ENCODE measurements at regions not wholly inside any gene's neighbourhood (a gene's known extent, or its start where the extent isn't known, plus 50 kb on each side); places are given as distances from the start of the nearest gene placed in this dataset.

- no peak overlapping the region for H3K4me3 Mint-ChIP-seq
- no peaks in the 10 kb centered on the region for H3K36me3 Mint-ChIP-seq (ENCODE audit: low read depth)
- H3K4me1 Mint-ChIP-seq = peaks cover 11% of the 10 kb centered on the region
- TF ChIP-seq, protein P1, sequence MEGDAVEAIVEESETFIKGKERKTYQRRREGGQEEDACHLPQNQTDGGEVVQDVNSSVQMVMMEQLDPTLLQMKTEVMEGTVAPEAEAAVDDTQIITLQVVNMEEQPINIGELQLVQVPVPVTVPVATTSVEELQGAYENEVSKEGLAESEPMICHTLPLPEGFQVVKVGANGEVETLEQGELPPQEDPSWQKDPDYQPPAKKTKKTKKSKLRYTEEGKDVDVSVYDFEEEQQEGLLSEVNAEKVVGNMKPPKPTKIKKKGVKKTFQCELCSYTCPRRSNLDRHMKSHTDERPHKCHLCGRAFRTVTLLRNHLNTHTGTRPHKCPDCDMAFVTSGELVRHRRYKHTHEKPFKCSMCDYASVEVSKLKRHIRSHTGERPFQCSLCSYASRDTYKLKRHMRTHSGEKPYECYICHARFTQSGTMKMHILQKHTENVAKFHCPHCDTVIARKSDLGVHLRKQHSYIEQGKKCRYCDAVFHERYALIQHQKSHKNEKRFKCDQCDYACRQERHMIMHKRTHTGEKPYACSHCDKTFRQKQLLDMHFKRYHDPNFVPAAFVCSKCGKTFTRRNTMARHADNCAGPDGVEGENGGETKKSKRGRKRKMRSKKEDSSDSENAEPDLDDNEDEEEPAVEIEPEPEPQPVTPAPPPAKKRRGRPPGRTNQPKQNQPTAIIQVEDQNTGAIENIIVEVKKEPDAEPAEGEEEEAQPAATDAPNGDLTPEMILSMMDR (IDR thresholded peaks at IDR 0.05; ENCODE audit: unreplicated experiment in 3 of 3) = no peak
- no peaks in the 10 kb centered on the region for H3K27me3 Mint-ChIP-seq (ENCODE audit: low read depth)
- no peak overlapping the region for H3K27ac Mint-ChIP-seq
- no peaks in the 10 kb centered on the region for H3K9me3 Mint-ChIP-seq
These were observed 390.6 kb downstream of the HAPSTR1 start for GRCh38 chr16:9481747-9482730.

GRCh38 chr16:9484426-9484825 is 393.0 kb downstream of the HAPSTR1 start:
- TF ChIP-seq, protein P1 (IDR thresholded peaks at IDR 0.05; ENCODE audit: unreplicated experiment in 3 of 3) = no peak
- H3K4me1 Mint-ChIP-seq = peaks cover 11% of the 10 kb centered on the region

DNA sequence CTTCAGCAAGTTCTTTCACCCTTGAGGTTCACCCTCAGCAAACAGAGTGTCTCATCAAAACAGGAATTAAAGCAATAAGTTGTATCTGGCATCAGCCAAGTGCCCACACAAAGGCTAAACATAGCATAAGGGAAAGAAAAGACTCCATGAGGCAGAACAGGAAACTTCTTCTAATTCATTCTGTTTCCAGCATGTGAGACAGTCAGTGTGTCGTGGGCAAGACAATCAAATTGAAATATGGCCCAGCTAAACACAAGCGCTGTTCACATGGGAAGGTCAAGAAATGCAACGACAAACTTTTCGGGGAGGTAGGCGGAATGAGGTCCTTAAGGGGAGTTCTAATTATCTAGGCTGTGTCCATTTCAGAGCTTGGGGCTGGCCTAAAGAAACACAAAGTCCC is 393.4 kb downstream of the HAPSTR1 start:
- Mint-ChIP-seq H3K27ac (peak overlapping the region in 2 of 3 experiments; percentile 1 to 3), H3K36me3 (ENCODE audit: low read depth) (no peaks in the 10 kb centered on the region), H3K4me1 (peaks cover 11% of the 10 kb centered on the region), H3K27me3 (ENCODE audit: low read depth) (peaks cover 4% of the 10 kb centered on the region), H3K9me3 (no peaks in the 10 kb centered on the region), H3K4me3 (no peak overlapping the region)
- TF ChIP-seq, protein P1 (IDR thresholded peaks at IDR 0.05; ENCODE audit: unreplicated experiment in 3 of 3) = no peak

More at GRCh38 chr16:9484426-9484825, 393.0 kb downstream of the HAPSTR1 start:
- Mint-ChIP-seq H3K4me3 (no peak overlapping the region), H3K36me3 (ENCODE audit: low read depth) (no peaks in the 10 kb centered on the region), H3K27me3 (ENCODE audit: low read depth) (peaks cover 4% of the 10 kb centered on the region), H3K27ac (peak overlapping the region in 2 of 3 experiments; percentile 1 to 3), H3K9me3 (no peaks in the 10 kb centered on the region)

GRCh38 chr16:9489835-9490467 is 398.5 kb downstream of the HAPSTR1 start:
- TF ChIP-seq, protein P1 (IDR thresholded peaks at IDR 0.05; ENCODE audit: unreplicated experiment in 3 of 3) = no peak
- Mint-ChIP-seq H3K27ac (no peak overlapping the region), H3K4me1 (peaks cover 4% of the 10 kb centered on the region), H3K9me3 (peaks cover 5% of the 10 kb centered on the region), H3K36me3 (ENCODE audit: low read depth) (no peaks in the 10 kb centered on the region), H3K27me3 (ENCODE audit: low read depth) (peaks cover 12% of the 10 kb centered on the region), H3K4me3 (no peak overlapping the region)

DNA sequence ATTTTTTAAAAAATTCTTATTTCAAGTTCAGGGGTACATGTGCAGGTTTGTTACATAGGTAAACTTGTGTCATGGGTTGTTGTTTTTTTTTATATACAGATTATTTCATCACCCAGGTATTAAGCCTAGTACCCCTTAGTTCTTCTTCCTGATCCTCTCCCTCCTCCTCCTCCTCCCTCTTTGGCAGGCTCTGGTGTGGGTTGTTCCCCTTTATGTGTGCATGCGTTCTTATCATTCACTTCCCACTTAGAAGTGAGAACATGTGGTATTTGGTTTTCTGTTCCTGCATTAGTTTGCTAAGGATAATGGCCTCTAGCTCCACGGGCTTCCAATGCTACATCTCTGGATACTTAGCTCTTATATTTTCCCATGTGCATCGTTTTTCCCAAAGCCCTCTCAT is 404.4 kb downstream of the HAPSTR1 start:
- H3K9me3 Mint-ChIP-seq = peaks cover 5% of the 10 kb centered on the region
- no peak overlapping the region for H3K27ac Mint-ChIP-seq
- H3K4me3 Mint-ChIP-seq = no peak overlapping the region
- peaks cover 8% of the 10 kb centered on the region for H3K27me3 Mint-ChIP-seq (ENCODE audit: low read depth)
- TF ChIP-seq, protein P1 (IDR thresholded peaks at IDR 0.05; ENCODE audit: unreplicated experiment in 3 of 3) = no peak
- no peaks in the 10 kb centered on the region for H3K36me3 Mint-ChIP-seq (ENCODE audit: low read depth)
- H3K4me1 Mint-ChIP-seq = peaks cover 21% of the 10 kb centered on the region
